Neuronal stem cell (in vitro differentiated cells): ENCODE measurements at regions not wholly inside any gene's neighbourhood (a gene's known extent, or its start where the extent isn't known, plus 50 kb on each side); places are given as distances from the start of the nearest gene placed in this dataset.

Experiments used
- DNase-seq: peaks from one replicate; pipeline ENCODE4 v3.0.0-alpha.2; 2013; ENCODE audit warnings: low spot score
- H2AFZ ChIP-seq: one replicate; pipeline ENCODE4 v1.6.1; 2013; ENCODE audit warnings: mild to moderate bottlenecking, low read length, inconsistent platforms
- H2AK5ac ChIP-seq: 2 replicates; pipeline ENCODE4 v1.6.1; 2013; ENCODE audit warnings: low read depth, mild to moderate bottlenecking, inconsistent platforms, low read length, moderate library complexity, mixed read lengths
- H2BK120ac ChIP-seq: 2 replicates; pipeline ENCODE4 v1.6.1; 2013; ENCODE audit warnings: low read depth, mild to moderate bottlenecking, inconsistent platforms, low read length, moderate library complexity, mixed read lengths
- H2BK12ac ChIP-seq: one replicate; pipeline ENCODE4 v1.6.1; 2013; ENCODE audit warnings: low read length, inconsistent platforms
- H2BK15ac ChIP-seq: 2 replicates; pipeline ENCODE4 v1.6.1; 2013; ENCODE audit warnings: mild to moderate bottlenecking, low read length, inconsistent platforms, mixed read lengths
- H2BK5ac ChIP-seq: one replicate; pipeline ENCODE4 v1.6.1; 2013; ENCODE audit warnings: inconsistent platforms, mild to moderate bottlenecking, low read length, moderate library complexity
- H3K14ac ChIP-seq: one replicate; pipeline ENCODE4 v1.6.1; 2013; ENCODE audit warnings: low read length, inconsistent platforms
- H3K18ac ChIP-seq: 2 replicates; pipeline ENCODE4 v1.6.1; 2013; ENCODE audit warnings: low read length, inconsistent platforms
- H3K23ac ChIP-seq: 2 replicates; pipeline ENCODE4 v1.6.1; 2013; ENCODE audit warnings: low read depth, mild to moderate bottlenecking, mixed read lengths, low read length, inconsistent platforms; ENCODE audit not compliant: poor library complexity
- H3K27ac ChIP-seq: replicated peaks from 3 replicates; pipeline ENCODE4 v1.5.1; 2013; ENCODE audit warnings: low read length, inconsistent platforms
- H3K27me3 ChIP-seq, 3 experiments: 2 replicates each; pipeline ENCODE4 v1.6.1; 2013; ENCODE audit warnings: low read length in 3 of 3, mild to moderate bottlenecking in 2 of 3, inconsistent platforms in 1 of 3, low read depth in 1 of 3, mixed read lengths in 1 of 3, moderate library complexity in 1 of 3; ENCODE audit not compliant: control insufficient read depth in 3 of 3, insufficient read depth in 3 of 3
- H3K36me3 ChIP-seq, 2 donors: replicated peaks in 1 of 2; 2 replicates each; pipeline ENCODE4 v1.6.1; 2013; ENCODE audit warnings: low read length in 2 of 2; ENCODE audit not compliant: control insufficient read depth in 2 of 2, insufficient read depth in 2 of 2
- H3K4ac ChIP-seq: 2 replicates; pipeline ENCODE4 v1.6.1; 2013; ENCODE audit warnings: inconsistent platforms, mild to moderate bottlenecking, low read length, moderate library complexity
- H3K4me1 ChIP-seq, 2 donors: 1 replicate in 1 of 2; 2 replicates in 1 of 2; pipeline ENCODE4 v1.6.1; 2013; ENCODE audit warnings: low read length in 2 of 2, low read depth in 1 of 2; ENCODE audit not compliant: control insufficient read depth in 2 of 2, insufficient read depth in 1 of 2
- H3K4me2 ChIP-seq: one replicate; pipeline ENCODE4 v1.6.1; 2013; ENCODE audit warnings: mild to moderate bottlenecking, low read length, inconsistent platforms; ENCODE audit not compliant: insufficient read depth, poor library complexity, severe bottlenecking
- H3K4me3 ChIP-seq, 2 donors: 2 replicates each; pipeline ENCODE4 v1.5.1; 2013; ENCODE audit warnings: low read length in 2 of 2, mild to moderate bottlenecking in 2 of 2, inconsistent platforms in 1 of 2, moderate library complexity in 1 of 2
- H3K79me1 ChIP-seq: one replicate; pipeline ENCODE4 v1.6.1; 2013; ENCODE audit warnings: low read depth, mild to moderate bottlenecking, inconsistent platforms, low read length, moderate library complexity
- H3K9ac ChIP-seq: one replicate; pipeline ENCODE4 v1.6.1; 2013; ENCODE audit warnings: mild to moderate bottlenecking, low read depth, low read length, inconsistent platforms; ENCODE audit not compliant: poor library complexity
- H3K9me3 ChIP-seq, 2 donors: replicated peaks in 1 of 2; 2 replicates each; pipeline versions ENCODE3 to v1.6.1; 2013; ENCODE audit warnings: low read length in 2 of 2, mild to moderate bottlenecking in 2 of 2, inconsistent platforms in 1 of 2, low read depth in 1 of 2, mixed read lengths in 1 of 2, moderate library complexity in 1 of 2; ENCODE audit not compliant: control insufficient read depth in 2 of 2, insufficient read depth in 1 of 2
- H4K8ac ChIP-seq: one replicate; pipeline ENCODE4 v1.6.1; 2013; ENCODE audit warnings: low read depth, mild to moderate bottlenecking, inconsistent platforms, low read length, moderate library complexity
- H4K91ac ChIP-seq: one replicate; pipeline ENCODE4 v1.6.1; 2013; ENCODE audit warnings: low read length, low read depth, mild to moderate bottlenecking, inconsistent platforms; ENCODE audit not compliant: poor library complexity
- WGBS, 2 donors: extraction: QIAGEN DNeasy Blood & Tissue Kit; methylation state at CpG; one replicate each; pipeline ENCODE4 v1.1.7; 2013; ENCODE audit warnings: missing lambda C conversion rate in 2 of 2, mixed read lengths in 1 of 2; ENCODE audit not compliant: insufficient read length in 2 of 2, insufficient replicate concordance in 1 of 2; ENCODE audit errors: extremely low coverage in 2 of 2; 5-methylcytosine and 5-hydroxymethylcytosine counted together

DNA sequence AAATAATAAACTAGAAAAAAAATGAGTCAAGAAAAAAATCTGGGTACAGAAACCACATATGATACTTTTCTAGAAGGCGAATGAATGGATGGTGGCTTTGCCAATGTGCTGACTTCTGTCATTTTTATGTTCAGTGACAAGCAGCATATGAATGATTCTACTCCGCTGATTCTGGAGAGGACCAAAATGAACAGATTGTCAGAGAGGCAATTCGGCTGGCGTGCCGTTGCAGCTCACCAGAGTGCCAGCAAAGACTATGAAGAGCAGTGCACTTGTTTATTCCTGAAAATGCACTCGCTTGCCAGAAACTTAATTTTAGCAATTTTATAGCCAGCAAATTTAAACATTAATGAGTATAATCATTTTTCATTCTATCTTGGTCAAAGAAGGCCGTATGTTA is 105.9 kb upstream of the NYAP2 start:
- Histone ChIP-seq H2BK12ac (no peak overlapping the region), H2BK5ac (no peak overlapping the region), H3K36me3 (no peaks in the 10 kb centered on the region), H3K23ac (no peak overlapping the region), H3K9ac (no peak overlapping the region), H3K9me3 (no peaks in the 10 kb centered on the region), H3K4me3 (no peak overlapping the region), H3K18ac (no peak overlapping the region), H2BK120ac (no peak overlapping the region), H3K14ac (no peak overlapping the region), H2AK5ac (no peak overlapping the region), H3K27ac (no peak overlapping the region), H4K91ac (no peak overlapping the region), H4K8ac (no peak overlapping the region), H2AFZ (no peak overlapping the region), H3K4me2 (no peak overlapping the region), H2BK15ac (no peak overlapping the region), H3K4ac (no peak overlapping the region), H3K4me1 (no peaks in the 10 kb centered on the region), H3K27me3 (no peaks in the 10 kb centered on the region), H3K79me1 (no peaks in the 10 kb centered on the region)
- DNase-seq = no peak
- no CpG with 5 or more reads among the region's 7 CpGs for WGBS, 2 donors

DNA sequence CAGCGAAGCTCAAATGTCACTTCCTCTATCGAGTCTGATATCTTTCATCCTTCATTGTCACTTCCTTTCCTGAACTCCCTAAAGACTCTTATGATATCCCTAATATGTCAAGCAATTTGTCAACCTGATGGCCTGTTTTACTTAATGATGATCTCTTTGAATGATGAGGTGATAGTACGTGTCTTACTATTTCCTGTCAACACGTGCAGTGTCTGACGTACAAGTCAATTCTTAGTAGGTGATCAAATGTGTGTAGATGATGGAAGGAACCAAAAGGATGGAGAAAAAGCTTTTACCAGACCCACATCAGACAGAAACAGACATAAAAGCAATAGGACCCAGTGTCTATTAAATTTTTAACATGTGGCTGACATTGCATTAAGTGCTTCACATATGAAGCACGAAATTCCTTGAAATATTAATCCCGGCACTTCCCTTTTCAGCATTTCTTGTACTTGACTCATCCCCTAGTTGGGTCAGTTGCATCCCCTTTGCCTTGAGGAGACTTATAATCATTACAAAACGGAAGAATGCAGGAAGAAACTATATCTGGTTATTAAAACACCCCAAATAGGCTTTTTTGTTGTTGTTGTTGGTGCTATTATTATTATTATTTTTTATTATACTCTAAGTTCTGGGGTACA is 108.6 kb upstream of the NYAP2 start:
- Histone ChIP-seq H3K4ac (no peak overlapping the region), H3K4me1 (no peaks in the 10 kb centered on the region), H3K9ac (no peak overlapping the region), H3K27me3 (no peaks in the 10 kb centered on the region), H2BK5ac (no peak overlapping the region), H2AFZ (no peak overlapping the region), H4K91ac (no peak overlapping the region), H3K9me3 (no peaks in the 10 kb centered on the region), H3K79me1 (no peaks in the 10 kb centered on the region), H3K36me3 (no peaks in the 10 kb centered on the region), H2BK15ac (no peak overlapping the region), H2AK5ac (no peak overlapping the region), H2BK120ac (no peak overlapping the region), H3K4me2 (no peak overlapping the region), H3K27ac (no peak overlapping the region), H4K8ac (no peak overlapping the region), H3K23ac (no peak overlapping the region), H3K18ac (no peak overlapping the region), H3K14ac (no peak overlapping the region), H2BK12ac (no peak overlapping the region), H3K4me3 (no peak overlapping the region)
- DNase-seq = no peak
- WGBS, 2 donors = no CpG with 5 or more reads among the region's 8 CpGs

DNA sequence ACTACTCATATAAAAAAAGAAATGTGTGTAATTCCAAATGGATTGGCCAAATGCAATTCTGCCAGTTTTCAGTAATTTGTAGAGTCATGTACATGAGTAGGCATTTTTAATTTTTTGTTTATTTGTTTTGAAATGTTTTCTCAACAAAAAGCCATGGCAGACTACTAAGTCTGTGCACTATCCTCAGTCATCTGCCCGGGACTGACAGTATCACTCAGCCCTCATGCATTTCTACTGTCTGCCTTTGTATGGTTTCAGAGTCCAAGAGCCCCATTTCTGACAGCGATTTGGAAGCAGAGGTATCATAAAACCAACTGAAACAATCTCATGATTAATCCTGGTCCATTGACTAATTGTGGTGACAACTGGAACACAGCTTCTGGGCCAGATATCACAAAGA is 109.9 kb upstream of the NYAP2 start:
- no peak overlapping the region for H2BK15ac ChIP-seq
- no peak for DNase-seq
- no peak overlapping the region for H2BK12ac ChIP-seq
- no peak overlapping the region for H4K8ac ChIP-seq
- H3K4me3 ChIP-seq = no peak overlapping the region
- H2BK5ac ChIP-seq = no peak overlapping the region
- H4K91ac ChIP-seq = no peak overlapping the region
- H3K9me3 ChIP-seq = no peaks in the 10 kb centered on the region
- no peak overlapping the region for H3K4me2 ChIP-seq
- H2AK5ac ChIP-seq = no peak overlapping the region
- H3K18ac ChIP-seq = no peak overlapping the region
- H3K27ac ChIP-seq = no peak overlapping the region
- no peak overlapping the region for H2BK120ac ChIP-seq
- no peaks in the 10 kb centered on the region for H3K79me1 ChIP-seq
- WGBS, 2 donors = no CpG with 5 or more reads among the region's 2 CpGs
- no peaks in the 10 kb centered on the region for H3K4me1 ChIP-seq
- no peak overlapping the region for H3K4ac ChIP-seq
- no peak overlapping the region for H3K23ac ChIP-seq
- H2AFZ ChIP-seq = no peak overlapping the region
- no peaks in the 10 kb centered on the region for H3K36me3 ChIP-seq
- no peaks in the 10 kb centered on the region for H3K27me3 ChIP-seq
- H3K9ac ChIP-seq = no peak overlapping the region
- H3K14ac ChIP-seq = no peak overlapping the region

DNA sequence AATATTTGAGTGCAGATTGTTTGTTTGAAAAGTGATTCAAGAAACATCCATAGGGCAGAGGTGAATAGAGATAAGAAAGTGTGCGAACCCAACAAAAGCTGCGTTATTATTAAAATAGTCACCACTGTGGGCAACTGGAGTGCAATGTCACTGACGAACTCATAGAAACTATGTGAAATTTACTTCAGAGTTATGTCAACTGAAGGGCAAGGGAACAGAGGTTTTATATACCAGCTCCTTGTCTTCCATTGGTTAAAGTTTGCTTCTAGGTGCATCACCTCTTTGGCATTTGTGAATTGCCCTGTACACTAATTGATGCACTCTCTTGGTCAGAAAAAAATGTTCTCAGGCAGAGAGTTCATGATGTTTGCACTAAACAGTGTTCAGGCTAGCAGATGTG is 110.5 kb upstream of the NYAP2 start:
- H3K79me1 ChIP-seq = no peaks in the 10 kb centered on the region
- H3K9ac ChIP-seq = no peak overlapping the region
- no peak overlapping the region for H3K4ac ChIP-seq
- no peaks in the 10 kb centered on the region for H3K9me3 ChIP-seq
- DNase-seq = no peak
- H4K91ac ChIP-seq = no peak overlapping the region
- no peak overlapping the region for H2BK15ac ChIP-seq
- H3K27ac ChIP-seq = no peak overlapping the region
- H3K27me3 ChIP-seq = no peaks in the 10 kb centered on the region
- no CpG with 5 or more reads among the region's 3 CpGs for WGBS, 2 donors
- no peak overlapping the region for H3K14ac ChIP-seq
- no peak overlapping the region for H3K4me3 ChIP-seq
- no peak overlapping the region for H2BK120ac ChIP-seq
- no peak overlapping the region for H2BK5ac ChIP-seq
- H3K23ac ChIP-seq = no peak overlapping the region
- H4K8ac ChIP-seq = no peak overlapping the region
- no peak overlapping the region for H2AK5ac ChIP-seq
- no peak overlapping the region for H2BK12ac ChIP-seq
- H3K4me2 ChIP-seq = no peak overlapping the region
- no peak overlapping the region for H3K18ac ChIP-seq
- H3K36me3 ChIP-seq = no peaks in the 10 kb centered on the region
- no peak overlapping the region for H2AFZ ChIP-seq
- H3K4me1 ChIP-seq = peaks cover 0 to under 1% of the 10 kb centered on the region in 2 donors
